Calu3 (cell line): ENCODE measurements at regions not wholly inside any gene's neighbourhood (a gene's known extent, or its start where the extent isn't known, plus 50 kb on each side); places are given as distances from the start of the nearest gene placed in this dataset.

Experiments
- BruUV-seq: library from RNA; stranded (reverse); fragments of 400-500 nt; replicated peaks from 2 replicates; lab custom pipeline; 2021; lab: Mats Ljungman, UMichigan
- CTCF ChIA-PET: fragments of 300-600 bp; sonication (Branson Sonifier 250); formaldehyde crosslinking; loops from one replicate; lab custom pipeline; 2022; ENCODE audit warnings: antibody characterized with exemption; lab: Charles Lee
- DNase-seq: peaks from one replicate; pipeline ENCODE4 v3.0.0; 2022
- H3K27ac Mint-ChIP-seq: one replicate; pipeline ENCODE4 v1.8.0; 2022; ENCODE audit warnings: mixed read lengths; ENCODE audit not compliant: unreplicated experiment
- H3K27me3 Mint-ChIP-seq: one replicate; pipeline ENCODE4 v1.8.0; 2022; ENCODE audit warnings: mixed read lengths; ENCODE audit not compliant: unreplicated experiment
- H3K36me3 Mint-ChIP-seq: one replicate; pipeline ENCODE4 v1.8.0; 2022; ENCODE audit warnings: mild to moderate bottlenecking, moderate library complexity, mixed read lengths; ENCODE audit not compliant: insufficient read depth, unreplicated experiment
- H3K4me1 Mint-ChIP-seq: one replicate; pipeline ENCODE4 v1.8.0; 2022; ENCODE audit warnings: mild to moderate bottlenecking, low read depth, mixed read lengths; ENCODE audit not compliant: unreplicated experiment
- H3K4me3 Mint-ChIP-seq: one replicate; pipeline ENCODE4 v1.8.0; 2022; ENCODE audit warnings: mild to moderate bottlenecking, low read depth, moderate library complexity, mixed read lengths; ENCODE audit not compliant: unreplicated experiment
- H3K9me3 Mint-ChIP-seq: one replicate; pipeline ENCODE4 v1.8.0; 2022; ENCODE audit warnings: low read depth, mixed read lengths; ENCODE audit not compliant: unreplicated experiment
- CTCF ChIP-seq: fragments of 200-600 bp; IDR thresholded peaks from one replicate; pipeline ENCODE4 v1.8.0; 2022; ENCODE audit warnings: antibody characterized with exemption; ENCODE audit not compliant: unreplicated experiment
- intact Hi-C: fragments of 100-400 bp; cut with micrococcal nuclease; formaldehyde crosslinking; loops from one replicate; pipeline ENCODE4 v1.10.0; 2022; ENCODE audit not compliant: unreplicated experiment

- H3K9me3 Mint-ChIP-seq = peaks cover 2% of the 10 kb centered on the region
- no peaks in the 10 kb centered on the region for H3K36me3 Mint-ChIP-seq
- no TSS peak for BruUV-seq
- no peak overlapping the region for H3K27ac Mint-ChIP-seq
- CTCF ChIA-PET = no interaction called here
- H3K4me1 Mint-ChIP-seq = no peaks in the 10 kb centered on the region
- intact Hi-C loops = no loop called here
- no peak for DNase-seq
- no peak for TF ChIP-seq CTCF
- H3K4me3 Mint-ChIP-seq = no peak overlapping the region
- no peaks in the 10 kb centered on the region for H3K27me3 Mint-ChIP-seq
These were observed 138.7 kb upstream of the GHR start for GRCh38 chr5:42284584-42284983.

- H3K4me3 Mint-ChIP-seq = no peak overlapping the region
- CTCF ChIA-PET = no interaction called here
- intact Hi-C loops = no loop called here
- no peak for TF ChIP-seq CTCF
- DNase-seq = no peak
- H3K36me3 Mint-ChIP-seq = no peaks in the 10 kb centered on the region
- no peak overlapping the region for H3K27ac Mint-ChIP-seq
- no peaks in the 10 kb centered on the region for H3K4me1 Mint-ChIP-seq
- H3K27me3 Mint-ChIP-seq = no peaks in the 10 kb centered on the region
- peaks cover 2% of the 10 kb centered on the region for H3K9me3 Mint-ChIP-seq
- no TSS peak for BruUV-seq
These were observed 138.0 kb upstream of the GHR start for GRCh38 chr5:42285230-42285629.

GRCh38 chr5:42300496-42300895 lies 122.7 kb upstream of the GHR start:
- CTCF ChIA-PET = no interaction called here
- Mint-ChIP-seq H3K4me1 (no peaks in the 10 kb centered on the region), H3K27ac (no peak overlapping the region), H3K9me3 (peaks cover 2% of the 10 kb centered on the region), H3K36me3 (no peaks in the 10 kb centered on the region), H3K4me3 (no peak overlapping the region), H3K27me3 (no peaks in the 10 kb centered on the region)
- no peak for DNase-seq
- intact Hi-C loops = no loop called here
- BruUV-seq = no TSS peak
- no peak for TF ChIP-seq CTCF

- Mint-ChIP-seq H3K27ac (no peak overlapping the region), H3K4me3 (no peak overlapping the region), H3K4me1 (no peaks in the 10 kb centered on the region), H3K9me3 (no peaks in the 10 kb centered on the region), H3K27me3 (no peaks in the 10 kb centered on the region), H3K36me3 (no peaks in the 10 kb centered on the region)
- no peak for DNase-seq
- intact Hi-C loops = no loop called here
- CTCF ChIA-PET = interaction anchor here (0.7 kb wide), 1 partner anchor 21 kb away, joined by 3 read pairs; no protein-coding TSS in a partner anchor
- no TSS peak for BruUV-seq
- no peak for TF ChIP-seq CTCF
These were observed 121.9 kb upstream of the GHR start for GRCh38 chr5:42301349-42301748.

GRCh38 chr5:42302186-42302585 lies 121.1 kb upstream of the GHR start:
- intact Hi-C loops = no loop called here
- BruUV-seq = no TSS peak

More at GRCh38 chr5:42302186-42302585, 121.1 kb upstream of the GHR start:
- Mint-ChIP-seq H3K36me3 (no peaks in the 10 kb centered on the region), H3K27me3 (no peaks in the 10 kb centered on the region), H3K4me3 (no peak overlapping the region), H3K4me1 (no peaks in the 10 kb centered on the region), H3K27ac (no peak overlapping the region), H3K9me3 (no peaks in the 10 kb centered on the region)
- TF ChIP-seq CTCF = no peak
- no peak for DNase-seq
- CTCF ChIA-PET = no interaction called here
